Upper lobe of right lung (tissue), 1 donor: ENCODE measurements at regions not wholly inside any gene's neighbourhood (a gene's known extent, or its start where the extent isn't known, plus 50 kb on each side); places are given as distances from the start of the nearest gene placed in this dataset.
A peak's percentile ranks its signal among the peaks of the same experiment; 100 is the strongest.

Experiments
- ATAC-seq: fragments of 200-7000 bp; cut with Tn5 transposase; one replicate; pipeline ENCODE4 v1.9.1; 2020; ENCODE audit warnings: mild to moderate bottlenecking, moderate library complexity
- DNase-seq: peaks from one replicate; pipeline ENCODE4 v3.0.0-alpha.2; 2020
- H3K27ac ChIP-seq: fragments of 200-600 bp; one replicate; pipeline ENCODE4 v1.8.0; 2022
- H3K27me3 ChIP-seq: fragments of 200-600 bp; one replicate; pipeline ENCODE4 v1.8.0; 2022; ENCODE audit warnings: mild to moderate bottlenecking
- H3K36me3 ChIP-seq: fragments of 200-600 bp; one replicate; pipeline ENCODE4 v1.8.0; 2022
- H3K4me1 ChIP-seq: fragments of 200-600 bp; one replicate; pipeline ENCODE4 v1.8.0; 2022
- H3K4me3 ChIP-seq: fragments of 200-600 bp; one replicate; pipeline ENCODE4 v1.8.0; 2022; ENCODE audit warnings: mild to moderate bottlenecking
- H3K9me3 ChIP-seq: fragments of 200-600 bp; one replicate; pipeline ENCODE4 v1.8.0; 2022
- CTCF ChIP-seq: fragments of 200-600 bp; IDR thresholded peaks from one replicate; pipeline ENCODE4 v1.8.0; 2022; ENCODE audit warnings: antibody characterized with exemption
- intact Hi-C: fragments of 100-400 bp; cut with DNase I; formaldehyde crosslinking; loops from one replicate; pipeline ENCODE4 v1.11.0; 2022
- donor health status: DM: no; HTN: yes; CAD: no; lungs with severe emphysema.

- no peak for TF ChIP-seq CTCF
- no peaks in the 10 kb centered on the region for H3K27me3 ChIP-seq
- H3K4me1 ChIP-seq: no peaks in the 10 kb centered on the region
- H3K36me3 ChIP-seq: no peaks in the 10 kb centered on the region
- no peaks in the 10 kb centered on the region for H3K9me3 ChIP-seq
- H3K27ac ChIP-seq: no peak overlapping the region
- ATAC-seq (no peak), DNase-seq (no peak)
- no peak overlapping the region for H3K4me3 ChIP-seq
- intact Hi-C loops: no loop called here
Observed at GRCh38 chr13:44752164-44752563, 176.0 kb upstream of the TSC22D1 start.

- H3K4me1 ChIP-seq: no peaks in the 10 kb centered on the region
- H3K36me3 ChIP-seq: no peaks in the 10 kb centered on the region
Observed at GRCh38 chr13:44750630-44751029, 174.5 kb upstream of the TSC22D1 start.

GRCh38 chr13:44749906-44750305 lies 173.8 kb upstream of the TSC22D1 start:
- H3K27me3 ChIP-seq: no peaks in the 10 kb centered on the region
- no peaks in the 10 kb centered on the region for H3K4me1 ChIP-seq
- H3K36me3 ChIP-seq: no peaks in the 10 kb centered on the region
- H3K4me3 ChIP-seq: no peak overlapping the region
- intact Hi-C loops: no loop called here
- DNase-seq: no peak
- no peak for TF ChIP-seq CTCF
- H3K9me3 ChIP-seq: no peaks in the 10 kb centered on the region
- no peak for ATAC-seq
- no peak overlapping the region for H3K27ac ChIP-seq

More at GRCh38 chr13:44750630-44751029, 174.5 kb upstream of the TSC22D1 start:
- intact Hi-C loops: no loop called here
- ATAC-seq (no peak), DNase-seq (no peak)
- Histone ChIP-seq H3K27ac (no peak overlapping the region), H3K27me3 (no peaks in the 10 kb centered on the region), H3K9me3 (no peaks in the 10 kb centered on the region), H3K4me3 (no peak overlapping the region)
- no peak for TF ChIP-seq CTCF

GRCh38 chr13:44748439-44748838 lies 172.3 kb upstream of the TSC22D1 start:
- no peak for DNase-seq
- no peak for ATAC-seq
- intact Hi-C loops: no loop called here
- Histone ChIP-seq H3K4me3 (no peak overlapping the region), H3K36me3 (no peaks in the 10 kb centered on the region), H3K4me1 (no peaks in the 10 kb centered on the region), H3K9me3 (no peaks in the 10 kb centered on the region), H3K27me3 (no peaks in the 10 kb centered on the region), H3K27ac (no peak overlapping the region)
- no peak for TF ChIP-seq CTCF

- no peak for DNase-seq
- intact Hi-C loops: no loop called here
- peak; percentile 25 for ATAC-seq
- no peak for TF ChIP-seq CTCF
- H3K27ac ChIP-seq: peak overlapping the region; percentile 14
- no peaks in the 10 kb centered on the region for H3K27me3 ChIP-seq
- no peak overlapping the region for H3K4me3 ChIP-seq
- no peaks in the 10 kb centered on the region for H3K36me3 ChIP-seq
- H3K4me1 ChIP-seq: no peaks in the 10 kb centered on the region
- no peaks in the 10 kb centered on the region for H3K9me3 ChIP-seq
Observed at GRCh38 chr13:44747179-44747578, 171.0 kb upstream of the TSC22D1 start.

DNA sequence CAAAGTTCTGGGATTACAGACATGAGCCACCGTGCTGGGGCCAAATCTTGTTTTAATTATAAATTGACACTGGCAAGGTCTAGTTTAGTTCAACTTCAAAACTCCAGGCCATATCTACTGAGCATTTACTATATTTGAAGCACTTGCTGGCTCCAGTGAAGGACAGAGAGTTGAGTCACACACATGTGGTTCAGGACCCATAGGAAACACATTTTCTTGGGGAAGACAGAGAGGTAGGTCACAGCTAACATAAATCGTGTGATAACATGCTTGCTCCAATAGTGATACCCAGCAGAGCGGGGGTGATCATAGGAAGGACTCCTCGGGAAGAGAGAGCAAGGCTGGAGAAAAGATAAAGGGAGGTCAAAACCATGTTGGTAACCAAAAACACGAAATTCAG lies 170.6 kb upstream of the TSC22D1 start:
- intact Hi-C loops: no loop called here
- peak overlapping the region; percentile 14 for H3K27ac ChIP-seq

More for the DNA sequence above, 170.6 kb upstream of the TSC22D1 start:
- no peaks in the 10 kb centered on the region for H3K27me3 ChIP-seq
- no peak for DNase-seq
- H3K36me3 ChIP-seq: no peaks in the 10 kb centered on the region
- H3K9me3 ChIP-seq: no peaks in the 10 kb centered on the region
- H3K4me3 ChIP-seq: no peak overlapping the region
- no peak for TF ChIP-seq CTCF
- ATAC-seq: no peak
- no peaks in the 10 kb centered on the region for H3K4me1 ChIP-seq
